ENCODE measurements at regions not wholly inside any gene's neighbourhood (a gene's known extent, or its start where the extent isn't known, plus 50 kb on each side); places are given as distances from the start of the nearest gene placed in this dataset.

GRCh38 chr10:25725917-25726716 lies 207.9 kb upstream of the MYO3A start:
- peak; percentile 65 for TF ChIP-seq CTCF (IDR thresholded peaks at IDR 0.05; ENCODE audit: low read depth, low read length)
- no peak for TF ChIP-seq EZH2phosphoT487 (IDR thresholded peaks at IDR 0.05; ENCODE audit: low read depth)
